Jurkat, Clone E6-1 (cell line): ENCODE measurements at regions not wholly inside any gene's neighbourhood (a gene's known extent, or its start where the extent isn't known, plus 50 kb on each side); places are given as distances from the start of the nearest gene placed in this dataset.

Experiments
- DNase-seq: peaks from one replicate; pipeline ENCODE4 v3.0.0-alpha.2; 2011; ENCODE audit warnings: low read depth, low spot score
- H3K4me3 ChIP-seq: 2 replicates; pipeline ENCODE4 v1.5.1; 2011; ENCODE audit warnings: mild to moderate bottlenecking, low read length, control low read depth, moderate library complexity

- no peak for DNase-seq
- H3K4me3 ChIP-seq, result no peak overlapping the region
These were observed 156.6 kb upstream of the SPRY4 start for GRCh38 chr5:142481410-142481809.

DNA sequence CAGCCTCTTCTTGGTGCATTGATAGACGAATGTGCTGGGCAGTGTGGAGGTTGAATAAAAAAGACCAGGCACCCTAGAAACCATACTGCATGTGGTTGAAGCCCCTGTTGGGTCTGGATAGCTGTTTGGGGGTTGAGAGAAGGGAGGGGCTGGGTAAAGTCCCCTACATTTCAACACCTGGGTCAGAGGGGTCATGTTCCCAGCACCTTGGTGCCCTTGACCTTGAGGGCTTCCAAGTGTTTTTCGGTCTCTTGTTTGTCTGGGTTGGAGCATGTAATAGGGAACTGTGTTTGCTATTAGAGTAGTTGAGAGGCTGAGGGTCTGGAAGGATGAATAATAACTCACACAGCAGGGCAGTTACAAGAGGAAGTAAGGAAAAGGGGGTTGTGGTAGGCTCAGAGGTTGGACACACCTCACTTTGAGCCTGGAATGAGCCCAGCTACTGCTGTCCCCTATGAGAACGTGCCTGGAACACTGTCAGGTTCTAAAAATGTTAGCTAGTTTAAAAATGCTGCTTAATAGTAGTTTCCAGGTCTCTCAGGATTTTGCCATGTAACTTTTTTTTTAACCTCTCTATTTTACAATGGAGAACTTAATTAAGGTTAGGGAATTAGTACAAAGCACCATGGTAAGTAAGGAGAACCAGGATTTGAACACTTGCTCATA, 155.2 kb upstream of the SPRY4 start:
- DNase-seq, result no peak
- H3K4me3 ChIP-seq, result no peak overlapping the region

GRCh38 chr5:142479150-142479549, 154.3 kb upstream of the SPRY4 start:
- no peak overlapping the region for H3K4me3 ChIP-seq
- DNase-seq, result no peak

GRCh38 chr5:142478113-142478512, 153.3 kb upstream of the SPRY4 start:
- no peak overlapping the region for H3K4me3 ChIP-seq
- DNase-seq, result peak; percentile 35

- DNase-seq, result no peak
- H3K4me3 ChIP-seq, result no peak overlapping the region
These were observed 150.3 kb upstream of the SPRY4 start for GRCh38 chr5:142475102-142475513.

- no peak overlapping the region for H3K4me3 ChIP-seq
- DNase-seq, result no peak
These were observed 149.7 kb upstream of the SPRY4 start for GRCh38 chr5:142474431-142475094.

DNA sequence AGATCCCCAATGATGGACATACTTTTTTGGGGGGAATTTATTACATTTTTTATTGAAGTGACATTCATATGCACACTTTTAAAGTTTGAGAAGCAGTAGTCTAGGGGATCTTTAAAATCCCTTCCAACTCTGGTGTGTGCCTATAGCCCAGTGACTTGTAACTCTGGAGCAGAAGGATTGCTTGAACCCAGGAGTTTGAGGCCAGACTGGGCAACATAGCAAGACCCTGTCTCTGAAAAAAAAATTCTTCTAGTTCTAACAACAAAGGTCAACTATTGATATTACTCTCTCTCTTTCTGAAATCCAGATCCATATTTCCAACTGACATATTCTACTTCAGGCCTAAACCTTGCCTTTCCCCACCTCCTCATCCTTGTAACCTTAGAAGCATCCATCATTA, 148.2 kb upstream of the SPRY4 start:
- DNase-seq, result no peak
- no peak overlapping the region for H3K4me3 ChIP-seq

DNA sequence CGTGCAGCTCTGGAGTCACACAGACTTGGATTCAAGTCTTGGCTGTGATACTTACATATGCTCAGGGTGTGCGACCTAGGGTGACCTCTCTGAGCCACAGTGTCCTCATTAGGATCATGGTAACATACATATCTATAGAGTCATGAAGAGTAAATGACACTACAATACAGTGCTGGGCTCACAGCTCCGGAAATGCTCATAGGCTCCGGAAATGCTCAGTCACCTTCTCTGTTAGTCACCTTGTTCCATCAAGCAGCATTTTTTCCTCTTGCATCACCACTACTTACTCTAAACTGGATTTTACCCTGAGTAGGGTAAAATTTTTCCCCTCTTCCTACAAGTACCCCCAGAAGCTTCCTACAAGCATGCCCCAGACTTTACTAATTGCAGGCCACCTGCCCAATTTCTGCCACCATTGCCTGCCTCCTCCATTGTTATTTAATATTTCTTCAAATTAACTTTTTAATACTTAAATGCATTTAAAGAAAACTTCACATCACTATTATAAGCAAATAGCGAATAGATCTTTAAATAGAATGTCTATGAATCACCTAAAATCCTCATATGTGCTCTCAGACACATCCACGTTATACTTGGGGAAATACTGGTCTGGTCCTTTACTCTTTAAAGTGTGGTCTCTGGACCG, 147.6 kb upstream of the SPRY4 start:
- no peak overlapping the region for H3K4me3 ChIP-seq
- DNase-seq, result peak; percentile 75

GRCh38 chr5:142466195-142466971, 141.6 kb upstream of the SPRY4 start:
- no peak overlapping the region for H3K4me3 ChIP-seq

GRCh38 chr5:142465476-142465875, 140.7 kb upstream of the SPRY4 start:
- no peak overlapping the region for H3K4me3 ChIP-seq
- no peak for DNase-seq

More at GRCh38 chr5:142466195-142466971, 141.6 kb upstream of the SPRY4 start:
- no peak for DNase-seq

DNA sequence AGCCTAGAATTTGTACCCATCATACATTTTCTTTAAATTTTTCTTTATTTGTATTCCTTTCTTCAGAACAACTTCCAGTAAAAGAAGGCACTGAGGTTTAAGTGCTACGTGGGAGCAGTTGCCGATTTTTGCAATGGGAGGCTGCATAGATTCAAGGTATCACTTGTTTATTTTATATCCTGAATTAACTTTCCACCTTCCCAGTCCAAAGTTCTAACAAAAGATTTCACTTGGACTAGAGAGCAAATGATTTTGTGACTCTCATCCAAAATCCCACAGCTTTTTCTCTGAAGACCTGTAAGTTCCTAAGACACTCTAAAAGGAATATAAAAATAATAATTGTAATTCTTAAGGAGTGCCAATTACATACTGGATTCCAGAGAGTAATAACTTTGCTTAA, 139.1 kb upstream of the SPRY4 start:
- H3K4me3 ChIP-seq, result no peak overlapping the region

GRCh38 chr5:142461028-142461590, 136.3 kb upstream of the SPRY4 start:
- H3K4me3 ChIP-seq, result no peak overlapping the region
- DNase-seq, result no peak

More for the DNA sequence above, 139.1 kb upstream of the SPRY4 start:
- DNase-seq, result no peak

GRCh38 chr5:142459209-142459608, 134.4 kb upstream of the SPRY4 start:
- H3K4me3 ChIP-seq, result no peak overlapping the region
- no peak for DNase-seq

GRCh38 chr5:142455856-142456255, 131.0 kb upstream of the SPRY4 start:
- H3K4me3 ChIP-seq, result no peak overlapping the region
- no peak for DNase-seq

- no peak overlapping the region for H3K4me3 ChIP-seq
- DNase-seq, result no peak
These were observed 129.1 kb upstream of the SPRY4 start for GRCh38 chr5:142453932-142454331.

- DNase-seq, result no peak
- H3K4me3 ChIP-seq, result no peak overlapping the region
These were observed 125.6 kb upstream of the SPRY4 start for GRCh38 chr5:142450419-142450818.

- no peak for DNase-seq
- H3K4me3 ChIP-seq, result no peak overlapping the region
These were observed 123.1 kb upstream of the SPRY4 start for GRCh38 chr5:142447887-142448286.

GRCh38 chr5:142446960-142447279, 122.1 kb upstream of the SPRY4 start:
- H3K4me3 ChIP-seq, result no peak overlapping the region

DNA sequence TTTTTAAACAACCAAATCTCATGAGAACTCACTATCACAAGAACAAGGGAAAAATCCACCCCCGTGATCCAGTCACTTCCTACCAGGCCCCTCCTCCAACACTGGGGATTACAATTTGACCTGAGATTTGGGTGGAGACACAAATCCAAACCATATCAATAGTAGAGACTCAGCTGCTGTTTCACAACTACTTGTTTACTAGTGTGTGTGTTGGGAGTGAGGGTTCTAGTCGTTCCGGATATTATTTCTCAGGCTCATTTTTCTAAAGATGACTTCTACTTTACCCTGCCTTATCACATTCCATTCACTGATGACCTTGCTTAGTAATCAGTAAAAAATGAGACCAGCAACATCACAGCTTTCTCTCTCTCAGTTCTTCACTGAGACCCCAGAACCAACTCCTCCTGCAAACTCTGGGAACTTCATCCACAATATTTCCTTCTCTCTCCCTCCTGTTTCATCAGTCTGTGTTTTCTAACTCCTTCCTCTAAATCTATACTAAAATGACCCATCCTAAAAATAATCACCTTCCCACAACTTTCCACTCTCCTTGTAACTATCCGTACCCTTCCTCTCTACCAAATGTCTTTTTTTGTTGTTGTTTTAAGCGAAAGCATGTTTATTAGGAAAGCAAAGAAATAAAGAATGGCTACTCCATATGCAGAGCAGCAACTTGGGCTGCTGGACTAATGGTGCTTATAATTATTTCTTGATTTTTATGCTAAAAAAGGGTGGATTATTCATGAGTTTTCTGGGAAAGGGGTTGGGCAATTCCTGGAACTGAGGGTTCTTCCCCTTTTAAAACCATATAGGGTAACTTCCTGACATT, 121.5 kb upstream of the SPRY4 start:
- H3K4me3 ChIP-seq, result no peak overlapping the region
- no peak for DNase-seq

More at GRCh38 chr5:142446960-142447279, 122.1 kb upstream of the SPRY4 start:
- no peak for DNase-seq
